MM.1S (cell line): ENCODE measurements at regions not wholly inside any gene's neighbourhood (a gene's known extent, or its start where the extent isn't known, plus 50 kb on each side); places are given as distances from the start of the nearest gene placed in this dataset.
A peak's percentile ranks its signal among the peaks of the same experiment; 100 is the strongest.

Experiments
- DNase-seq: peaks from one replicate; pipeline ENCODE4 v3.0.0-alpha.2; 2015
- H2AFZ ChIP-seq: fragments of 300-600 bp; sonication (generic); 2 replicates; pipeline ENCODE4 v1.6.0; 2016; ENCODE audit warnings: antibody characterized with exemption, low read length
- H3F3A ChIP-seq: fragments of 300-600 bp; sonication (generic); 2 replicates; pipeline ENCODE4 v1.6.1; 2016; ENCODE audit warnings: mild to moderate bottlenecking, antibody characterized with exemption, low read length, moderate library complexity, mixed read lengths; ENCODE audit not compliant: insufficient read depth
- H3K27ac ChIP-seq: fragments of 300-600 bp; sonication (generic); 2 replicates; pipeline ENCODE4 v1.5.1; 2016; ENCODE audit warnings: mild to moderate bottlenecking, low read length
- H3K27me3 ChIP-seq: fragments of 300-600 bp; sonication (generic); replicated peaks from 2 replicates; pipeline ENCODE4 v1.6.0; 2016; ENCODE audit warnings: low read length; ENCODE audit not compliant: insufficient read depth
- H3K36me3 ChIP-seq: fragments of 300-600 bp; sonication (generic); replicated peaks from 2 replicates; pipeline ENCODE4 v1.6.1; 2016; ENCODE audit warnings: mild to moderate bottlenecking, low read length, mixed read lengths; ENCODE audit not compliant: insufficient read depth
- H3K4me1 ChIP-seq: fragments of 300-600 bp; sonication (generic); 2 replicates; pipeline ENCODE4 v1.6.1; 2016; ENCODE audit warnings: low read length, mixed read lengths
- H3K4me2 ChIP-seq: fragments of 300-600 bp; sonication (generic); 2 replicates; pipeline ENCODE4 v1.6.0; 2016; ENCODE audit warnings: low read depth, low read length
- H3K4me3 ChIP-seq: fragments of 300-600 bp; sonication (generic); 2 replicates; pipeline ENCODE4 v1.5.1; 2016; ENCODE audit warnings: low read length, mixed read lengths
- H3K79me2 ChIP-seq: fragments of 300-600 bp; sonication (generic); 2 replicates; pipeline ENCODE4 v1.6.1; 2016; ENCODE audit warnings: mixed run types, low read length, mixed read lengths
- H3K9ac ChIP-seq: fragments of 300-600 bp; sonication (generic); 2 replicates; pipeline ENCODE4 v1.6.1; 2016; ENCODE audit warnings: low read length, mixed read lengths
- H3K9me2 ChIP-seq: fragments of 300-600 bp; sonication (generic); replicated peaks from 2 replicates; pipeline ENCODE4 v1.6.1; 2016; ENCODE audit warnings: mild to moderate bottlenecking, low read length, mixed read lengths; ENCODE audit not compliant: insufficient read depth
- H3K9me3 ChIP-seq: fragments of 300-600 bp; sonication (generic); replicated peaks from 2 replicates; pipeline ENCODE4 v1.6.1; 2016; ENCODE audit warnings: mild to moderate bottlenecking, low read length, mixed read lengths; ENCODE audit not compliant: insufficient read depth
- H4K20me1 ChIP-seq: fragments of 300-600 bp; sonication (generic); 2 replicates; pipeline ENCODE4 v1.6.1; 2016; ENCODE audit warnings: mild to moderate bottlenecking, low read length, moderate library complexity, mixed read lengths; ENCODE audit not compliant: insufficient read depth
- EZH2 ChIP-seq: fragments of 300-600 bp; sonication (generic); optimal IDR thresholded peaks from 2 replicates; pipeline ENCODE3; 2017; ENCODE audit warnings: low read depth, mild to moderate bottlenecking, antibody characterized with exemption, low read length, mixed read lengths
- EZH2phosphoT487 ChIP-seq: fragments of 300-600 bp; sonication (generic); IDR thresholded peaks from 2 replicates; pipeline ENCODE4 v1.6.1; 2018; ENCODE audit warnings: antibody characterized with exemption, low read length
- TF ChIP-seq, protein P1 (sequence below): fragments of 300-600 bp; sonication (generic); IDR thresholded peaks from 2 replicates; pipeline ENCODE4 v1.5.1; 2016; ENCODE audit warnings: antibody characterized with exemption, low read length, mixed read lengths

DNA sequence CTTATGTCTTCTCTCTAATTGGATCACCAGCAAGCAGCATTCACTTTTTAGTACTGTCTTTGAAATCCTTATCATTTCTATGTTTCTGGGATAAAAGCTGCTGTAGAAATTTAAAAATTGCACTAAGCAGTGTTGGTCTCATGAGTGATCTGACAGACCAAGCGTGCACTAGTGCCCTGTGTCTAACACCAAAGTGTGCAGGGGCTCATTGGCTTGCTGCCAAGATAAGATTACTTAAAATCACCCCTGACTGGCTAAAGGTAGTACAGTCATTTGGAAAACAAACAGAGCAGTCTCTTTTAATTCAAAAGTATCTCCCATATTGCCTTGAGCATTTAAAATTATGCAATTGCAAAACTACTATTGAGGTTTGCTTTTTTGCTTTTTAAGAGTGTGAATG, 304.6 kb downstream of the ARAP2 start:
- H3K9me2 ChIP-seq: no peaks in the 10 kb centered on the region
- H3K27ac ChIP-seq: no peak overlapping the region
- H3K79me2 ChIP-seq: no peaks in the 10 kb centered on the region
- no peak overlapping the region for H3K4me2 ChIP-seq
- no peaks in the 10 kb centered on the region for H4K20me1 ChIP-seq
- TF ChIP-seq EZH2: no peak
- TF ChIP-seq, protein P1, sequence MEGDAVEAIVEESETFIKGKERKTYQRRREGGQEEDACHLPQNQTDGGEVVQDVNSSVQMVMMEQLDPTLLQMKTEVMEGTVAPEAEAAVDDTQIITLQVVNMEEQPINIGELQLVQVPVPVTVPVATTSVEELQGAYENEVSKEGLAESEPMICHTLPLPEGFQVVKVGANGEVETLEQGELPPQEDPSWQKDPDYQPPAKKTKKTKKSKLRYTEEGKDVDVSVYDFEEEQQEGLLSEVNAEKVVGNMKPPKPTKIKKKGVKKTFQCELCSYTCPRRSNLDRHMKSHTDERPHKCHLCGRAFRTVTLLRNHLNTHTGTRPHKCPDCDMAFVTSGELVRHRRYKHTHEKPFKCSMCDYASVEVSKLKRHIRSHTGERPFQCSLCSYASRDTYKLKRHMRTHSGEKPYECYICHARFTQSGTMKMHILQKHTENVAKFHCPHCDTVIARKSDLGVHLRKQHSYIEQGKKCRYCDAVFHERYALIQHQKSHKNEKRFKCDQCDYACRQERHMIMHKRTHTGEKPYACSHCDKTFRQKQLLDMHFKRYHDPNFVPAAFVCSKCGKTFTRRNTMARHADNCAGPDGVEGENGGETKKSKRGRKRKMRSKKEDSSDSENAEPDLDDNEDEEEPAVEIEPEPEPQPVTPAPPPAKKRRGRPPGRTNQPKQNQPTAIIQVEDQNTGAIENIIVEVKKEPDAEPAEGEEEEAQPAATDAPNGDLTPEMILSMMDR: no peak
- no peak for TF ChIP-seq EZH2phosphoT487
- H3K4me3 ChIP-seq: no peak overlapping the region
- no peak overlapping the region for H2AFZ ChIP-seq
- no peaks in the 10 kb centered on the region for H3F3A ChIP-seq
- H3K9me3 ChIP-seq: no peaks in the 10 kb centered on the region
- H3K9ac ChIP-seq: no peak overlapping the region
- no peak for DNase-seq
- H3K4me1 ChIP-seq: peaks cover 5% of the 10 kb centered on the region; the same call in 1 of the 2 replicates
- no peaks in the 10 kb centered on the region for H3K27me3 ChIP-seq
- H3K36me3 ChIP-seq: no peaks in the 10 kb centered on the region

DNA sequence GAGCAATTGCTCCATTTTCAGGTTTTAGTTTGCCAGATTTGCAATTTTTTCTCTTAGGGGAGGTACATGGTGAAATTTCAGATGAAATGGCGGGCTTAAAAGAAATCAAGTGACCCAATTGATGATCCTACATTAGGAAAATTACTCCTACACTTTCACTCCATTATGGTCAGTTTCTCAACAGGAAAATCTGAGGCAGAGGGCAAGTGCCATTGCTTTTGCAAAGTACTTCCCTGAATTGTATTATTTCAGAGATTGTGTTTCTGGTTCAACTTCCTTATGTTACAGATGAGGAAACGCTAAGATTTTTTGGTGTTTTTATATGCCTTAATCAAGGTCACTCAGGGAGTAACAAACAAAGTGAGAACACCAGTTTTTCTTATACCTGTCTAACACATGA, 302.2 kb downstream of the ARAP2 start:
- TF ChIP-seq EZH2phosphoT487: no peak
- TF ChIP-seq, protein P1: no peak
- no peak for TF ChIP-seq EZH2
- DNase-seq: no peak
- no peak overlapping the region for H3K4me3 ChIP-seq
- peaks cover 5% of the 10 kb centered on the region; the same call in 1 of the 2 replicates for H3K4me1 ChIP-seq
- no peaks in the 10 kb centered on the region for H3K9me2 ChIP-seq
- no peaks in the 10 kb centered on the region for H4K20me1 ChIP-seq
- H2AFZ ChIP-seq: no peak overlapping the region
- H3K36me3 ChIP-seq: no peaks in the 10 kb centered on the region
- no peaks in the 10 kb centered on the region for H3F3A ChIP-seq
- H3K27ac ChIP-seq: no peak overlapping the region
- no peaks in the 10 kb centered on the region for H3K27me3 ChIP-seq
- H3K79me2 ChIP-seq: no peaks in the 10 kb centered on the region
- no peaks in the 10 kb centered on the region for H3K9me3 ChIP-seq
- H3K9ac ChIP-seq: no peak overlapping the region
- no peak overlapping the region for H3K4me2 ChIP-seq

DNA sequence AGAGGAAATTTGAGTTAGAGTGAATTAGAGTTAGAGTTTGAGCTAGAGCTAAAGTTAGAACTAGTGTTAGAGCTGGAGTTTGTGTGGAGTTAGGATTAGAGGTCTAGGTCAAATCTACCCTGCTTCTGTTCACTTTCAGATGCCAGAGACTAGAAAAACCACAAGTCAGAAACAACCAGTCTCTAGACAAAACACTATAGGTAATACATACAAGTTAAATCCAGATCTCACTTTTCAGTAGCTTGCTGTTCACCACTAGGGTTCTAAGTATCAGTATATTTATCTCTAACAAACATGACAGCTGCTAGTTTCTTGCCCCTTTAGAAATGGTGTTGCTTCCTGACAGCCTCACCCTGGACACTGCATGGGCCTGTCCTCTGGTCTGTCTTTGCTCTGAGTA, 300.7 kb downstream of the ARAP2 start:
- H3K9ac ChIP-seq: no peak overlapping the region
- no peaks in the 10 kb centered on the region for H3K27me3 ChIP-seq
- H3K4me2 ChIP-seq: no peak overlapping the region
- no peak overlapping the region for H3K4me3 ChIP-seq
- H3K27ac ChIP-seq: no peak overlapping the region
- no peaks in the 10 kb centered on the region for H3K79me2 ChIP-seq
- H3F3A ChIP-seq: no peaks in the 10 kb centered on the region
- H3K9me2 ChIP-seq: no peaks in the 10 kb centered on the region
- no peak for TF ChIP-seq EZH2
- TF ChIP-seq, protein P1: no peak
- no peaks in the 10 kb centered on the region for H3K36me3 ChIP-seq
- no peaks in the 10 kb centered on the region for H4K20me1 ChIP-seq
- DNase-seq: peak; percentile 45
- H3K4me1 ChIP-seq: peaks cover 5% of the 10 kb centered on the region; the same call in 1 of the 2 replicates
- no peaks in the 10 kb centered on the region for H3K9me3 ChIP-seq
- H2AFZ ChIP-seq: no peak overlapping the region

DNA sequence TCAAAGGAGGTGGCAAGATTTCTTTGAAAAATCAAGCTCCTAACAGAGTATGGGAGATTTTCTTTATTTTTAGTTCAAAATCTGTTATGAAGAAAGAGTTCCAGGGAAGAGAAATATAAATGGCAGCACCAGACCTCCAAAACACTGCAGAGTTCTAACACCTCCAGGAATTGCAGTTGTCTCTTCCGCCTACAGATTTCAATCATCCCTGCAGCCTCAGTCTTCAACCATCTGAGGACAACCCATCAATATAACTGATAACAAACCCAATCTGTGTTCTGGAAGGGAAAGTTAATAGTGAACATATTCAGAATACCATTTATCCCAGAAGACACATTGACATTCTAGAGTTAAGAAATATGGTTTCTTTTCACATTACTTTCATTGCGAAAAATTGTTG, 296.1 kb downstream of the ARAP2 start:
- H3K36me3 ChIP-seq: no peaks in the 10 kb centered on the region
- H3K4me2 ChIP-seq: no peak overlapping the region
- no peak for DNase-seq
- H3K9me2 ChIP-seq: no peaks in the 10 kb centered on the region
- H3K4me3 ChIP-seq: no peak overlapping the region
- no peaks in the 10 kb centered on the region for H3K79me2 ChIP-seq
- peaks cover 4% of the 10 kb centered on the region; the same call in 1 of the 2 replicates for H3K4me1 ChIP-seq
- H2AFZ ChIP-seq: no peak overlapping the region
- H3K27me3 ChIP-seq: no peaks in the 10 kb centered on the region
- no peak overlapping the region for H3K9ac ChIP-seq
- no peak overlapping the region for H3K27ac ChIP-seq
- no peaks in the 10 kb centered on the region for H4K20me1 ChIP-seq
- no peaks in the 10 kb centered on the region for H3K9me3 ChIP-seq
- H3F3A ChIP-seq: no peaks in the 10 kb centered on the region
- TF ChIP-seq EZH2: no peak
- TF ChIP-seq, protein P1: no peak
- TF ChIP-seq EZH2phosphoT487: no peak
